DOHH2 (cell line): ENCODE measurements at regions not wholly inside any gene's neighbourhood (a gene's known extent, or its start where the extent isn't known, plus 50 kb on each side); places are given as distances from the start of the nearest gene placed in this dataset.

ENCODE experiments used
- H3F3A ChIP-seq: fragments of 200-600 bp; sonication (generic), shearing (Covaris generic); 2 replicates; pipeline ENCODE4 v1.6.0; 2016; ENCODE audit warnings: antibody characterized with exemption, mild to moderate bottlenecking; ENCODE audit not compliant: control insufficient read depth, insufficient read depth
- H3K27ac ChIP-seq: fragments of 200-600 bp; sonication (generic); 2 replicates; pipeline ENCODE4 v1.5.1; 2014; ENCODE audit warnings: low read depth, mild to moderate bottlenecking, low read length, moderate library complexity
- H3K27me3 ChIP-seq: fragments of 200-600 bp; sonication (generic); 2 replicates; pipeline ENCODE4 v1.6.1; 2014; ENCODE audit warnings: mild to moderate bottlenecking, low read length, mixed read lengths; ENCODE audit not compliant: control insufficient read depth
- H3K36me3 ChIP-seq: fragments of 200-600 bp; sonication (generic); 2 replicates; pipeline ENCODE4 v1.6.1; 2014; ENCODE audit warnings: mild to moderate bottlenecking, low read length, moderate library complexity, mixed read lengths; ENCODE audit not compliant: control insufficient read depth
- H3K4me1 ChIP-seq: fragments of 200-600 bp; sonication (generic); 2 replicates; pipeline ENCODE4 v1.6.1; 2014; ENCODE audit warnings: mild to moderate bottlenecking, low read length, mixed read lengths; ENCODE audit not compliant: control insufficient read depth
- H3K4me2 ChIP-seq: fragments of 200-600 bp; sonication (generic); 2 replicates; pipeline ENCODE4 v1.6.0; 2014; ENCODE audit warnings: mild to moderate bottlenecking, low read length, moderate library complexity
- H3K4me3 ChIP-seq: fragments of 200-600 bp; sonication (generic); 2 replicates; pipeline ENCODE4 v1.5.1; 2014; ENCODE audit warnings: mild to moderate bottlenecking, low read length, mixed read lengths
- H3K79me2 ChIP-seq: fragments of 200-600 bp; sonication (generic); 2 replicates; pipeline ENCODE4 v1.6.1; 2014; ENCODE audit warnings: mild to moderate bottlenecking, low read length, mixed read lengths; ENCODE audit not compliant: control insufficient read depth
- H3K9me2 ChIP-seq: fragments of 200-600 bp; sonication (generic); replicated peaks from 2 replicates; pipeline ENCODE4 v1.6.1; 2014; ENCODE audit warnings: mild to moderate bottlenecking, low read length, mixed read lengths; ENCODE audit not compliant: control insufficient read depth
- H3K9me3 ChIP-seq: fragments of 200-600 bp; sonication (generic); 2 replicates; pipeline ENCODE4 v1.6.1; 2014; ENCODE audit warnings: antibody characterized with exemption, low read length, mixed read lengths; ENCODE audit not compliant: control insufficient read depth, insufficient read depth
- H4K20me1 ChIP-seq: fragments of 200-600 bp; sonication (generic); 2 replicates; pipeline ENCODE4 v1.6.0; 2014; ENCODE audit warnings: low read depth, mild to moderate bottlenecking, antibody characterized with exemption, low read length, moderate library complexity; ENCODE audit not compliant: control insufficient read depth, insufficient read depth
- CTCF ChIP-seq: fragments of 200-600 bp; sonication (generic); IDR thresholded peaks from one replicate; pipeline ENCODE4 v1.5.1; 2014; ENCODE audit warnings: antibody characterized with exemption, mild to moderate bottlenecking, low read depth, low read length; ENCODE audit not compliant: poor library complexity, severe bottlenecking
- EZH2phosphoT487 ChIP-seq: fragments of 200-600 bp; sonication (generic); IDR thresholded peaks from 2 replicates; pipeline ENCODE4 v1.6.1; 2017; ENCODE audit warnings: borderline replicate concordance, mild to moderate bottlenecking, antibody characterized with exemption, low read length, moderate library complexity, mixed read lengths

- no peak for TF ChIP-seq EZH2phosphoT487
- no peak for TF ChIP-seq CTCF
- H3K9me2 ChIP-seq = no peaks in the 10 kb centered on the region
- H3F3A ChIP-seq = no peaks in the 10 kb centered on the region
- H3K9me3 ChIP-seq = no peaks in the 10 kb centered on the region
- H3K4me2 ChIP-seq = no peak overlapping the region
- H3K27ac ChIP-seq = no peak overlapping the region
- no peaks in the 10 kb centered on the region for H3K79me2 ChIP-seq
- no peaks in the 10 kb centered on the region for H3K36me3 ChIP-seq
- peaks cover 6% of the 10 kb centered on the region; the same call in 1 of the 2 replicates for H3K27me3 ChIP-seq
- no peaks in the 10 kb centered on the region for H4K20me1 ChIP-seq
- H3K4me3 ChIP-seq = no peak overlapping the region
- no peaks in the 10 kb centered on the region for H3K4me1 ChIP-seq
These were observed 63.8 kb upstream of the SLC4A4 start for GRCh38 chr4:71275004-71275403.

GRCh38 chr4:71275570-71275969, 63.2 kb upstream of the SLC4A4 start:
- Histone ChIP-seq H3K4me3 (no peak overlapping the region), H3K36me3 (no peaks in the 10 kb centered on the region), H3K27me3 (peaks cover 6% of the 10 kb centered on the region; the same call in 1 of the 2 replicates), H3K4me2 (no peak overlapping the region), H3F3A (no peaks in the 10 kb centered on the region), H3K27ac (no peak overlapping the region), H3K9me3 (no peaks in the 10 kb centered on the region), H3K4me1 (no peaks in the 10 kb centered on the region), H3K79me2 (no peaks in the 10 kb centered on the region), H4K20me1 (no peaks in the 10 kb centered on the region), H3K9me2 (no peaks in the 10 kb centered on the region)
- TF ChIP-seq EZH2phosphoT487 = no peak
- no peak for TF ChIP-seq CTCF

GRCh38 chr4:71277353-71277752, 61.5 kb upstream of the SLC4A4 start:
- no peaks in the 10 kb centered on the region for H3K79me2 ChIP-seq
- no peak overlapping the region for H3K4me3 ChIP-seq
- no peaks in the 10 kb centered on the region for H3K36me3 ChIP-seq
- H4K20me1 ChIP-seq = no peaks in the 10 kb centered on the region
- H3K4me2 ChIP-seq = no peak overlapping the region
- no peaks in the 10 kb centered on the region for H3K9me3 ChIP-seq
- peaks cover 2% of the 10 kb centered on the region; the same call in 1 of the 2 replicates for H3K27me3 ChIP-seq
- H3K27ac ChIP-seq = no peak overlapping the region
- no peaks in the 10 kb centered on the region for H3F3A ChIP-seq
- H3K9me2 ChIP-seq = no peaks in the 10 kb centered on the region
- no peak for TF ChIP-seq CTCF
- no peak for TF ChIP-seq EZH2phosphoT487
- H3K4me1 ChIP-seq = no peaks in the 10 kb centered on the region
